ENCODE measurements at regions not wholly inside any gene's neighbourhood (a gene's known extent, or its start where the extent isn't known, plus 50 kb on each side); places are given as distances from the start of the nearest gene placed in this dataset.

GRCh38 chr5:110248921-110249320 lies 477.6 kb downstream of the TMEM232 start:
- Histone ChIP-seq H3K27me3 (ENCODE audit: insufficient read depth, low read depth) (no peaks in the 10 kb centered on the region), H2AFZ (ENCODE audit: low read depth) (no peak overlapping the region), H3K79me2 (ENCODE audit: insufficient read depth, low read depth) (no peaks in the 10 kb centered on the region)

GRCh38 chr5:110250355-110250754 lies 476.1 kb downstream of the TMEM232 start:
- Histone ChIP-seq H3K4me3 (IDR thresholded peaks at IDR 0.05; ENCODE audit: insufficient read depth, low read depth, low read length) (no peak overlapping the region), H3K27me3 (ENCODE audit: insufficient read depth, low read depth) (no peaks in the 10 kb centered on the region), H3K27ac (no peak overlapping the region), H3K4me1 (ENCODE audit: low read depth, poor library complexity, severe bottlenecking) (no peaks in the 10 kb centered on the region), H3K79me2 (ENCODE audit: insufficient read depth, low read depth) (no peaks in the 10 kb centered on the region), H3K9ac (no peak overlapping the region), H4K20me1 (ENCODE audit: insufficient read depth) (no peaks in the 10 kb centered on the region), H3K4me2 (no peak overlapping the region), H2AFZ (ENCODE audit: low read depth) (no peak overlapping the region), H3K36me3 (ENCODE audit: insufficient read depth) (no peaks in the 10 kb centered on the region)
- TF ChIP-seq, protein P1, sequence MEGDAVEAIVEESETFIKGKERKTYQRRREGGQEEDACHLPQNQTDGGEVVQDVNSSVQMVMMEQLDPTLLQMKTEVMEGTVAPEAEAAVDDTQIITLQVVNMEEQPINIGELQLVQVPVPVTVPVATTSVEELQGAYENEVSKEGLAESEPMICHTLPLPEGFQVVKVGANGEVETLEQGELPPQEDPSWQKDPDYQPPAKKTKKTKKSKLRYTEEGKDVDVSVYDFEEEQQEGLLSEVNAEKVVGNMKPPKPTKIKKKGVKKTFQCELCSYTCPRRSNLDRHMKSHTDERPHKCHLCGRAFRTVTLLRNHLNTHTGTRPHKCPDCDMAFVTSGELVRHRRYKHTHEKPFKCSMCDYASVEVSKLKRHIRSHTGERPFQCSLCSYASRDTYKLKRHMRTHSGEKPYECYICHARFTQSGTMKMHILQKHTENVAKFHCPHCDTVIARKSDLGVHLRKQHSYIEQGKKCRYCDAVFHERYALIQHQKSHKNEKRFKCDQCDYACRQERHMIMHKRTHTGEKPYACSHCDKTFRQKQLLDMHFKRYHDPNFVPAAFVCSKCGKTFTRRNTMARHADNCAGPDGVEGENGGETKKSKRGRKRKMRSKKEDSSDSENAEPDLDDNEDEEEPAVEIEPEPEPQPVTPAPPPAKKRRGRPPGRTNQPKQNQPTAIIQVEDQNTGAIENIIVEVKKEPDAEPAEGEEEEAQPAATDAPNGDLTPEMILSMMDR (conservative IDR thresholded peaks at IDR 0.05; ENCODE audit: low read depth, low read length): no peak

More at GRCh38 chr5:110248921-110249320, 477.6 kb downstream of the TMEM232 start:
- H3K27ac ChIP-seq: no peak overlapping the region
- H3K4me1 ChIP-seq (ENCODE audit: low read depth, poor library complexity, severe bottlenecking): no peaks in the 10 kb centered on the region
- H3K36me3 ChIP-seq (ENCODE audit: insufficient read depth): no peaks in the 10 kb centered on the region
- no peak overlapping the region for H3K4me3 ChIP-seq (IDR thresholded peaks at IDR 0.05; ENCODE audit: insufficient read depth, low read depth, low read length)
- H4K20me1 ChIP-seq (ENCODE audit: insufficient read depth): no peaks in the 10 kb centered on the region
- TF ChIP-seq, protein P1 (conservative IDR thresholded peaks at IDR 0.05; ENCODE audit: low read depth, low read length): no peak
- H3K9ac ChIP-seq: no peak overlapping the region
- H3K4me2 ChIP-seq: no peak overlapping the region

- H3K79me2 ChIP-seq (ENCODE audit: insufficient read depth, low read depth): no peaks in the 10 kb centered on the region
- no peaks in the 10 kb centered on the region for H3K36me3 ChIP-seq (ENCODE audit: insufficient read depth)
- H3K27ac ChIP-seq: no peak overlapping the region
- H4K20me1 ChIP-seq (ENCODE audit: insufficient read depth): no peaks in the 10 kb centered on the region
- no peak overlapping the region for H2AFZ ChIP-seq (ENCODE audit: low read depth)
- H3K4me2 ChIP-seq: no peak overlapping the region
- H3K4me1 ChIP-seq (ENCODE audit: low read depth, poor library complexity, severe bottlenecking): no peaks in the 10 kb centered on the region
- no peak overlapping the region for H3K4me3 ChIP-seq (IDR thresholded peaks at IDR 0.05; ENCODE audit: insufficient read depth, low read depth, low read length)
- TF ChIP-seq, protein P1 (conservative IDR thresholded peaks at IDR 0.05; ENCODE audit: low read depth, low read length): no peak
- no peak overlapping the region for H3K9ac ChIP-seq
- no peaks in the 10 kb centered on the region for H3K27me3 ChIP-seq (ENCODE audit: insufficient read depth, low read depth)
These were observed 475.7 kb downstream of the TMEM232 start for GRCh38 chr5:110250755-110251154.

DNA sequence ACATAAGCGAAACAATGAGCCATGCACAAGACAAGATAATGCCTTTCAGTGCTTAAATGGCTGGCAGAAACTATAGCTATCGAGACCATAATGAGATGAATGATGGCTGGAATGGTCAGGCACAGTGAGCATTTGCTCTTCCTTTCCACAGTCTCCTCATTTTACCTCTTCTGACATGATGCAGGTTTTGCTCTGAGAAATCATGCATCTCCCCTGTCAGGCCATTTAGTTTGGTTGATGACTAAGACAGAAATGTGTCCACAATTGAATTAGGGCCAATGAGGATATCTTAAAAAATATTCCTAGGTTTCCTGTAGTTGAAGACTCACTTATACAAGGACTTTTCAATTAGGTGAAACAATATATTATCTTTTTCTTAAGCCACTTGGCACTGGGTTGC lies 475.1 kb downstream of the TMEM232 start:
- Histone ChIP-seq H3K9ac (no peak overlapping the region), H3K79me2 (ENCODE audit: insufficient read depth, low read depth) (no peaks in the 10 kb centered on the region), H3K27ac (no peak overlapping the region), H3K36me3 (ENCODE audit: insufficient read depth) (no peaks in the 10 kb centered on the region), H3K27me3 (ENCODE audit: insufficient read depth, low read depth) (no peaks in the 10 kb centered on the region), H2AFZ (ENCODE audit: low read depth) (no peak overlapping the region), H4K20me1 (ENCODE audit: insufficient read depth) (no peaks in the 10 kb centered on the region), H3K4me1 (ENCODE audit: low read depth, poor library complexity, severe bottlenecking) (no peaks in the 10 kb centered on the region), H3K4me2 (no peak overlapping the region), H3K4me3 (IDR thresholded peaks at IDR 0.05; ENCODE audit: insufficient read depth, low read depth, low read length) (no peak overlapping the region)
- TF ChIP-seq, protein P1 (conservative IDR thresholded peaks at IDR 0.05; ENCODE audit: low read depth, low read length): no peak

Measured in KMS-11 (cell line).